LHCN-M2 (cell line): ENCODE measurements at regions not wholly inside any gene's neighbourhood (a gene's known extent, or its start where the extent isn't known, plus 50 kb on each side); places are given as distances from the start of the nearest gene placed in this dataset.

ENCODE experiments used
- DNase-seq: peaks from one replicate; pipeline ENCODE4 v3.0.0-alpha.2; 2012; ENCODE audit warnings: low read depth

- no peak for DNase-seq
Observed at GRCh38 chr5:51908215-51908614, 525.0 kb downstream of the ISL1 start.

GRCh38 chr5:51944500-51945125 lies 561.4 kb downstream of the ISL1 start:
- DNase-seq = no peak

- no peak for DNase-seq
Observed at GRCh38 chr5:51958473-51958872, 575.2 kb downstream of the ISL1 start.

- DNase-seq = no peak
Observed at GRCh38 chr5:51960617-51961121, 577.4 kb downstream of the ISL1 start.

GRCh38 chr5:51961154-51961562 lies 577.9 kb downstream of the ISL1 start:
- no peak for DNase-seq

GRCh38 chr5:51968756-51969155 lies 585.5 kb downstream of the ISL1 start:
- DNase-seq = no peak

GRCh38 chr5:51974834-51975233 lies 591.6 kb downstream of the ISL1 start:
- no peak for DNase-seq

GRCh38 chr5:51977014-51977413 lies 593.8 kb downstream of the ISL1 start:
- DNase-seq = no peak

- DNase-seq = no peak
Observed at GRCh38 chr5:51983161-51983560, 599.9 kb downstream of the ISL1 start.

- no peak for DNase-seq
Observed at GRCh38 chr5:51986733-51987132, 603.5 kb downstream of the ISL1 start.

- no peak for DNase-seq
Observed at GRCh38 chr5:51987239-51987638, 604.0 kb downstream of the ISL1 start.

- no peak for DNase-seq
Observed at GRCh38 chr5:51987669-51988209, 604.5 kb downstream of the ISL1 start.

GRCh38 chr5:51988634-51989033 lies 605.4 kb downstream of the ISL1 start:
- no peak for DNase-seq

GRCh38 chr5:51990241-51990640 lies 607.0 kb downstream of the ISL1 start:
- DNase-seq = no peak

GRCh38 chr5:51990661-51991180 lies 607.5 kb downstream of the ISL1 start:
- no peak for DNase-seq

GRCh38 chr5:51991940-51992339 lies 608.7 kb downstream of the ISL1 start:
- no peak for DNase-seq

- DNase-seq = no peak
Observed at GRCh38 chr5:51995773-51996306, 612.6 kb downstream of the ISL1 start.

- no peak for DNase-seq
Observed at GRCh38 chr5:51996356-51996861, 613.2 kb downstream of the ISL1 start.

- no peak for DNase-seq
Observed at GRCh38 chr5:51997500-51997899, 614.3 kb downstream of the ISL1 start.

GRCh38 chr5:51997949-51998348 lies 614.7 kb downstream of the ISL1 start:
- no peak for DNase-seq

- no peak for DNase-seq
Observed at GRCh38 chr5:52007230-52007858, 624.1 kb downstream of the ISL1 start.

- DNase-seq = no peak
Observed at GRCh38 chr5:52010454-52010853, 627.2 kb downstream of the ISL1 start.
